CD4-positive, alpha-beta memory T cell (primary cell): ENCODE measurements at regions not wholly inside any gene's neighbourhood (a gene's known extent, or its start where the extent isn't known, plus 50 kb on each side); places are given as distances from the start of the nearest gene placed in this dataset.

Source experiments
- CTCF ChIA-PET: fragments of 350-600 bp; sonication (Branson Sonifier 250); formaldehyde crosslinking; loops from one replicate; lab custom pipeline; 2021; ENCODE audit warnings: inconsistent platforms; ENCODE audit not compliant: partially characterized antibody; lab: Charles Lee
- POLR2A ChIA-PET: fragments of 350-600 bp; sonication (Branson Sonifier 250); formaldehyde crosslinking; loops from one replicate; lab custom pipeline; 2021; ENCODE audit not compliant: partially characterized antibody; lab: Charles Lee
- DNase-seq, 5 donors: peaks; one replicate each; pipeline versions ENCODE4 v3.0.0 to v3.0.0-alpha.2; 2020 to 2022; ENCODE audit warnings: mixed read lengths in 1 of 5
- H3K27ac ChIP-seq: one replicate; pipeline ENCODE4 v1.7.0; 2013; ENCODE audit warnings: low read depth, low read length
- H3K27me3 ChIP-seq: 2 replicates; pipeline ENCODE4 v1.7.0; 2013; ENCODE audit warnings: mild to moderate bottlenecking, low read length, moderate library complexity; ENCODE audit not compliant: insufficient read depth
- H3K36me3 ChIP-seq: 2 replicates; pipeline ENCODE4 v1.7.0; 2013; ENCODE audit warnings: mild to moderate bottlenecking, low read length, moderate library complexity; ENCODE audit not compliant: insufficient read depth
- H3K4me1 ChIP-seq: 2 replicates; pipeline ENCODE4 v1.7.0; 2013; ENCODE audit warnings: mild to moderate bottlenecking, low read length, moderate library complexity; ENCODE audit not compliant: insufficient read depth
- H3K4me3 ChIP-seq, 2 donors: one replicate each; pipeline ENCODE4 v1.7.0; 2013; ENCODE audit warnings: low read length in 2 of 2, mild to moderate bottlenecking in 1 of 2
- H3K9me3 ChIP-seq, 2 donors: one replicate each; pipeline ENCODE4 v1.7.0; 2013; ENCODE audit warnings: low read length in 2 of 2, control low read depth in 1 of 2; ENCODE audit not compliant: control insufficient read depth in 1 of 2
- H3K27ac Mint-ChIP-seq, 7 donors: one replicate each; pipeline ENCODE4 v1.8.0; 2020 to 2021; ENCODE audit warnings: mixed read lengths in 7 of 7, mild to moderate bottlenecking in 6 of 7, inconsistent platforms in 3 of 7, moderate library complexity in 3 of 7
- H3K27me3 Mint-ChIP-seq, 2 donors: one replicate each; pipeline ENCODE4 v1.8.0; 2020 to 2021; ENCODE audit warnings: mixed read lengths in 2 of 2
- H3K36me3 Mint-ChIP-seq, 2 donors: one replicate each; pipeline ENCODE4 v1.8.0; 2020 to 2021; ENCODE audit warnings: mixed read lengths in 2 of 2, inconsistent platforms in 1 of 2, mild to moderate bottlenecking in 1 of 2
- H3K4me1 Mint-ChIP-seq, 4 donors: one replicate each; pipeline ENCODE4 v1.8.0; 2020 to 2021; ENCODE audit warnings: mixed read lengths in 4 of 4, mild to moderate bottlenecking in 1 of 4
- H3K4me3 Mint-ChIP-seq, 8 donors: one replicate each; pipeline ENCODE4 v1.8.0; 2020 to 2021; ENCODE audit warnings: mixed read lengths in 8 of 8, mild to moderate bottlenecking in 7 of 8, moderate library complexity in 6 of 8, inconsistent platforms in 3 of 8
- H3K9me3 Mint-ChIP-seq, 8 donors: one replicate each; pipeline ENCODE4 v1.8.0; 2020 to 2021; ENCODE audit warnings: mixed read lengths in 8 of 8, mild to moderate bottlenecking in 5 of 8, inconsistent platforms in 3 of 8, moderate library complexity in 1 of 8
- intact Hi-C: fragments of 100-400 bp; cut with micrococcal nuclease; formaldehyde crosslinking; loops from one replicate; pipeline ENCODE4 v1.15.1; 2023

- intact Hi-C loops = no loop called here
- no peak for DNase-seq
- Mint-ChIP-seq H3K27ac (no peak overlapping the region), H3K4me1 (no peaks in the 10 kb centered on the region), H3K9me3 (peaks cover 0 to 3% (median 0%) of the 10 kb centered on the region in 8 donors), H3K27me3 (no peaks in the 10 kb centered on the region), H3K4me3 (no peak overlapping the region), H3K36me3 (no peaks in the 10 kb centered on the region)
- H3K27me3 ChIP-seq = no peaks in the 10 kb centered on the region
- ChIA-PET POLR2A (no interaction called here), CTCF (no interaction called here)
- H3K27ac ChIP-seq = no peak overlapping the region
- H3K4me1 ChIP-seq = no peaks in the 10 kb centered on the region
- no peaks in the 10 kb centered on the region for H3K9me3 ChIP-seq
- no peak overlapping the region for H3K4me3 ChIP-seq
- H3K36me3 ChIP-seq = no peaks in the 10 kb centered on the region
These were observed 192.1 kb downstream of the SAMD5 start for GRCh38 chr6:147700436-147701209.

- H3K4me1 Mint-ChIP-seq = no peaks in the 10 kb centered on the region
- H3K9me3 Mint-ChIP-seq = peaks cover 0 to 3% (median 0%) of the 10 kb centered on the region in 8 donors
- Histone ChIP-seq H3K4me3 (no peak overlapping the region), H3K4me1 (no peaks in the 10 kb centered on the region), H3K36me3 (no peaks in the 10 kb centered on the region), H3K27me3 (no peaks in the 10 kb centered on the region), H3K27ac (no peak overlapping the region), H3K9me3 (no peaks in the 10 kb centered on the region)
- intact Hi-C loops = no loop called here
- H3K4me3 Mint-ChIP-seq = no peak overlapping the region
- POLR2A ChIA-PET = no interaction called here
- no peak for DNase-seq
- no peak overlapping the region for H3K27ac Mint-ChIP-seq
- no peaks in the 10 kb centered on the region for H3K27me3 Mint-ChIP-seq
- H3K36me3 Mint-ChIP-seq = no peaks in the 10 kb centered on the region
- CTCF ChIA-PET = no interaction called here
These were observed 196.2 kb downstream of the SAMD5 start for GRCh38 chr6:147704691-147705090.

GRCh38 chr6:147707524-147707923, 199.0 kb downstream of the SAMD5 start:
- DNase-seq = no peak
- POLR2A ChIA-PET = no interaction called here
- no peaks in the 10 kb centered on the region for H3K4me1 ChIP-seq
- H3K9me3 Mint-ChIP-seq = peaks cover 0 to 3% (median 0%) of the 10 kb centered on the region in 8 donors
- intact Hi-C loops = no loop called here
- no peak overlapping the region for H3K4me3 Mint-ChIP-seq
- no peaks in the 10 kb centered on the region for H3K27me3 Mint-ChIP-seq
- no peaks in the 10 kb centered on the region for H3K4me1 Mint-ChIP-seq
- no peaks in the 10 kb centered on the region for H3K36me3 Mint-ChIP-seq
- H3K4me3 ChIP-seq = no peak overlapping the region
- no peaks in the 10 kb centered on the region for H3K9me3 ChIP-seq
- no peaks in the 10 kb centered on the region for H3K36me3 ChIP-seq
- CTCF ChIA-PET = no interaction called here
- no peak overlapping the region for H3K27ac ChIP-seq
- peak overlapping the region in 1 of 7 donors; percentile 30 for H3K27ac Mint-ChIP-seq
- no peaks in the 10 kb centered on the region for H3K27me3 ChIP-seq

DNA sequence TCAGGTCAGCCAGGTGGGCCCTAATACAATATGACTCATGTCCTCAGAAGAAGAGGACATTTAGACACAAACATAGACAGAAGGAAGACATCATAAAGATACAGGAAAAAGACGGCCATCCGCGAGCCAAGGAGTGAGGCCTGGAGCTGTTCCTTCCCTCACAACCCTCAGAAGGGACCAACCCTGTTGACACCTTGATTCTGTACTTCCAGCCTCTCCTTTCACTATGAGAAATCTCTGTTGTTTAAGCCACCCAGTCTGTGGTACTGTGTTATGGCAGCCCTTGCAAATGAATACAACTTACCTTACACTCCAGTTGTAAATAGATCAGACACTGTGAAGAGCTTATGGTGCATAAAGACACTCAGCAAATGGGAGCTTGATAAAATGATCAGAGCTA, 199.7 kb downstream of the SAMD5 start:
- POLR2A ChIA-PET = no interaction called here
- H3K27ac ChIP-seq = no peak overlapping the region
- no peak for DNase-seq
- no peak overlapping the region for H3K4me3 ChIP-seq
- no peaks in the 10 kb centered on the region for H3K36me3 ChIP-seq
- Mint-ChIP-seq H3K4me3 (no peak overlapping the region), H3K4me1 (no peaks in the 10 kb centered on the region), H3K27ac (no peak overlapping the region), H3K9me3 (peaks cover 0 to 3% (median 0%) of the 10 kb centered on the region in 8 donors), H3K36me3 (no peaks in the 10 kb centered on the region), H3K27me3 (no peaks in the 10 kb centered on the region)
- H3K4me1 ChIP-seq = no peaks in the 10 kb centered on the region
- CTCF ChIA-PET = no interaction called here
- intact Hi-C loops = no loop called here
- no peaks in the 10 kb centered on the region for H3K27me3 ChIP-seq
- no peaks in the 10 kb centered on the region for H3K9me3 ChIP-seq

DNA sequence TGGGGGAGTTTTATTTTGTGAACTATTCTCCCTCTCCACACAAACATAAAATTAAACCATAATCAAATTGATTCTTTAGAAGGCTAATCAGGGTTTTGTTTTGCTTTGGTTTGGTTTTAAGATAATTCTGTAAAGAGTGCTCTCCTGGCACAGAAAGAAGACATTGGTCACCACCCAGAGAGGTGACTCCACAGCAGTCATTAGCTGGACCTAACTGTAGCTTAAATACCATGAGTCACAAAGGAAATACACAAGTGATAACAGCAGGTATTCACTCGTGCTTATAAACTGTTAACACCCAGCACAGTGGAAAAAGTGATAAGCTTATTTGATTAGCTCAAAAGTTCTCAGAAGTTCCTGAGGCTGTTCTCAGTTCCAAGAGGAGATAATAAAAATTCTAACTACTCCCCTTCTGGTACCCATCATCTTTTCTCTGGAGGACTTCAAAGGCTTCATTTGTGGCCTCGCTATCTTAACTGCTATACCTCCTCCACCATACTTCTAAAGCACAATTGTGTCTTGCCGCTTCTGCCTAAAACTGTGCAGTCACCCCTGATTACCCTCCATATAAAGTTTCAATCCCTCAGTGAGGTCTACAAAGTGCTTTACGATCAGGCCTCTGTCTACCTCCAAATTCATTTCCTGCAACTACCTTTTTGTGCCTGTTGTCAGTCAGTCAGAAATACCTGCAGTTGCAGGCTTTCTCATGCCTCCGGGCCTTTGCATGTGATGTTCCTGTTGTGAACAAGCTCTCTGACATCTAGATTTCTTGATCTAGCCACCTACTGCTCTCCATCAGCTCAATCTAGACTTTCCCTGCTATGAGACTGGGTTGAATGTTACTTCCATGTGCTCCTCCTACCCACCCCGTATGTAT, 201.1 kb downstream of the SAMD5 start:
- ChIA-PET CTCF (no interaction called here), POLR2A (no interaction called here)
- Histone ChIP-seq H3K4me1 (no peaks in the 10 kb centered on the region), H3K9me3 (no peaks in the 10 kb centered on the region), H3K27ac (no peak overlapping the region), H3K36me3 (no peaks in the 10 kb centered on the region), H3K4me3 (no peak overlapping the region), H3K27me3 (no peaks in the 10 kb centered on the region)
- Mint-ChIP-seq H3K4me3 (no peak overlapping the region), H3K36me3 (no peaks in the 10 kb centered on the region), H3K27ac (no peak overlapping the region), H3K4me1 (no peaks in the 10 kb centered on the region), H3K27me3 (no peaks in the 10 kb centered on the region), H3K9me3 (peaks cover 0 to 3% (median 0%) of the 10 kb centered on the region in 8 donors)
- intact Hi-C loops = no loop called here
- DNase-seq = no peak

- Histone ChIP-seq H3K4me1 (no peaks in the 10 kb centered on the region), H3K36me3 (no peaks in the 10 kb centered on the region), H3K27me3 (no peaks in the 10 kb centered on the region), H3K27ac (no peak overlapping the region), H3K4me3 (no peak overlapping the region), H3K9me3 (no peaks in the 10 kb centered on the region)
- Mint-ChIP-seq H3K4me1 (no peaks in the 10 kb centered on the region), H3K36me3 (no peaks in the 10 kb centered on the region), H3K27ac (no peak overlapping the region), H3K4me3 (no peak overlapping the region), H3K27me3 (no peaks in the 10 kb centered on the region), H3K9me3 (peaks cover 0 to 3% (median 0%) of the 10 kb centered on the region in 8 donors)
- CTCF ChIA-PET = no interaction called here
- DNase-seq = no peak
- POLR2A ChIA-PET = no interaction called here
- intact Hi-C loops = no loop called here
These were observed 202.4 kb downstream of the SAMD5 start for GRCh38 chr6:147710890-147711289.

DNA sequence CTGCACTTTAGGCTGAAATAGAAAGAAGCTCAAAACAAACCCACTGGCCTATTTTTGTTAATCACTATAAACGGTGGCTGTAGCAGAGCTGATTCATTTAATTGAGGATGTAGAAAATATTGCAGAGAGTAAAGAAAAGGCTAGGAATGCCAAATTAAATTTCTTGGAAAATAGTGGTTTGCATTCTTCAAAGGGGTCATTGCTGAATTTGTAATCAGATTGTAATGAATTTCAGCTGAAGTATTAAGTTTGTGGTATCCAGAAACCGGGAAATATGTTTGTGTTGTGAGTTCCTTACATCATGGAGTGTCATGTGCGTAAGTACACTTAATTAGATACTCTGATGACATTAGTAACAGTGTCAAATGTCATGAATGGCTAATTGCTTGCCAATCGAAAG, 203.0 kb downstream of the SAMD5 start:
- Histone ChIP-seq H3K27me3 (no peaks in the 10 kb centered on the region), H3K4me3 (no peak overlapping the region), H3K9me3 (no peaks in the 10 kb centered on the region), H3K4me1 (no peaks in the 10 kb centered on the region), H3K27ac (no peak overlapping the region), H3K36me3 (no peaks in the 10 kb centered on the region)
- POLR2A ChIA-PET = no interaction called here
- Mint-ChIP-seq H3K36me3 (no peaks in the 10 kb centered on the region), H3K9me3 (peaks cover 0 to 3% (median 0%) of the 10 kb centered on the region in 8 donors), H3K4me3 (no peak overlapping the region), H3K27ac (no peak overlapping the region), H3K27me3 (no peaks in the 10 kb centered on the region), H3K4me1 (no peaks in the 10 kb centered on the region)
- DNase-seq = no peak
- CTCF ChIA-PET = no interaction called here
- intact Hi-C loops = no loop called here
